ENCODE measurements at regions not wholly inside any gene's neighbourhood (a gene's known extent, or its start where the extent isn't known, plus 50 kb on each side); places are given as distances from the start of the nearest gene placed in this dataset.

GRCh38 chr9:87824216-87824875 lies 58.3 kb upstream of the SPATA31E1 start:
- DNase-seq = no peak

- DNase-seq = no peak
Measured at GRCh38 chr9:87824886-87825285, 57.8 kb upstream of the SPATA31E1 start.

- no peak for DNase-seq
Measured at GRCh38 chr9:87826331-87826730, 56.3 kb upstream of the SPATA31E1 start.

- no peak for DNase-seq
Measured at GRCh38 chr9:87827341-87827740, 55.3 kb upstream of the SPATA31E1 start.

- no peak for DNase-seq
Measured at GRCh38 chr9:87829756-87830155, 52.9 kb upstream of the SPATA31E1 start.

- no peak for DNase-seq
Measured at GRCh38 chr9:87830446-87830845, 52.2 kb upstream of the SPATA31E1 start.

- no peak for DNase-seq
Measured at GRCh38 chr9:87831159-87831558, 51.5 kb upstream of the SPATA31E1 start.
